Activated CD8-positive, alpha-beta T cell treated with anti-CD3 and anti-CD28 coated beads for 36 hours (primary cell): ENCODE measurements at regions not wholly inside any gene's neighbourhood (a gene's known extent, or its start where the extent isn't known, plus 50 kb on each side); places are given as distances from the start of the nearest gene placed in this dataset.

Source experiments
- ATAC-seq: fragments of 200-7000 bp; cut with Tn5 transposase; one replicate; pipeline ENCODE4 v1.10.0; 2021; ENCODE audit warnings: mild to moderate bottlenecking, moderate library complexity
- CTCF ChIA-PET: fragments of 350-600 bp; sonication (Branson Sonifier 250); formaldehyde crosslinking; loops from one replicate; lab custom pipeline; 2021; ENCODE audit warnings: antibody characterized with exemption; lab: Charles Lee
- POLR2A ChIA-PET: fragments of 350-600 bp; sonication (Branson Sonifier 250); formaldehyde crosslinking; loops from one replicate; lab custom pipeline; 2021; ENCODE audit warnings: antibody characterized with exemption; lab: Charles Lee
- DNase-seq: peaks from one replicate; pipeline ENCODE4 v3.0.0-alpha.2; 2020
- H3K27ac Mint-ChIP-seq: one replicate; pipeline ENCODE4 v1.8.0; 2021; ENCODE audit warnings: mild to moderate bottlenecking, mixed read lengths
- H3K27me3 Mint-ChIP-seq: one replicate; pipeline ENCODE4 v1.8.0; 2021; ENCODE audit warnings: mixed read lengths
- H3K36me3 Mint-ChIP-seq: one replicate; pipeline ENCODE4 v1.8.0; 2021; ENCODE audit warnings: low read depth, mixed read lengths
- H3K4me1 Mint-ChIP-seq: one replicate; pipeline ENCODE4 v1.8.0; 2021; ENCODE audit warnings: low read depth, mixed read lengths
- H3K4me3 Mint-ChIP-seq: one replicate; pipeline ENCODE4 v1.8.0; 2021; ENCODE audit warnings: mild to moderate bottlenecking, moderate library complexity, mixed read lengths
- H3K9me3 Mint-ChIP-seq: one replicate; pipeline ENCODE4 v1.8.0; 2021; ENCODE audit warnings: mixed read lengths
- CTCF ChIP-seq: fragments of 200-600 bp; IDR thresholded peaks from one replicate; pipeline ENCODE4 v1.8.0; 2022; ENCODE audit warnings: antibody characterized with exemption, mild to moderate bottlenecking
- intact Hi-C: fragments of 100-400 bp; cut with micrococcal nuclease; formaldehyde crosslinking; loops from one replicate; pipeline ENCODE4 v1.10.0; 2022

DNA sequence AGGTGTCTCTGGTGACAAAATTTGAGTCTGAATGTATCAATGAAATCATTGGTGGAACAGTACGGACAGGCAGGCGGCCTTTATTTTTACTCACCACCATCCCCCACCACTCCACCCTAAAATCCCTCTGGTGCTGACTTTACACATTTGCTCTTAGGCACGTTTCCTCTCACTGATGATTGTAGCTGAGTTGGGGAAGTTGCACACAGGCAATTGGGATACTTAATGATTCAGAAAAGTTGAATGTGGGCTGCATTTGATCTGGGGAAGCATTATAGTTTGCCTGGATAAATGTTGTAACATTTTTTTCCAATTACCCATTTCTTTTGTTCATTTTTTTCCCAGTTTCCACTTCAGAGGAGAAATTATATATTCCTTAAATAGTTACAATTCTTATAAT is 658.4 kb downstream of the TLR4 start:
- Mint-ChIP-seq H3K36me3 (no peaks in the 10 kb centered on the region), H3K27me3 (no peaks in the 10 kb centered on the region)

GRCh38 chr9:118364266-118365106 is 660.3 kb downstream of the TLR4 start:
- no peaks in the 10 kb centered on the region for H3K4me1 Mint-ChIP-seq
- no peaks in the 10 kb centered on the region for H3K36me3 Mint-ChIP-seq
- POLR2A ChIA-PET: no interaction called here
- CTCF ChIA-PET: no interaction called here
- DNase-seq (no peak), ATAC-seq (no peak)
- H3K27me3 Mint-ChIP-seq: no peaks in the 10 kb centered on the region
- intact Hi-C loops: no loop called here
- no peak for TF ChIP-seq CTCF
- no peak overlapping the region for H3K4me3 Mint-ChIP-seq
- peaks cover 12% of the 10 kb centered on the region for H3K9me3 Mint-ChIP-seq
- H3K27ac Mint-ChIP-seq: no peak overlapping the region

More for the DNA sequence above, 658.4 kb downstream of the TLR4 start:
- intact Hi-C loops: no loop called here
- ChIA-PET POLR2A (no interaction called here), CTCF (no interaction called here)
- DNase-seq (no peak), ATAC-seq (no peak)
- Mint-ChIP-seq H3K4me3 (no peak overlapping the region), H3K9me3 (peaks cover 12% of the 10 kb centered on the region), H3K4me1 (no peaks in the 10 kb centered on the region), H3K27ac (no peak overlapping the region)
- no peak for TF ChIP-seq CTCF

DNA sequence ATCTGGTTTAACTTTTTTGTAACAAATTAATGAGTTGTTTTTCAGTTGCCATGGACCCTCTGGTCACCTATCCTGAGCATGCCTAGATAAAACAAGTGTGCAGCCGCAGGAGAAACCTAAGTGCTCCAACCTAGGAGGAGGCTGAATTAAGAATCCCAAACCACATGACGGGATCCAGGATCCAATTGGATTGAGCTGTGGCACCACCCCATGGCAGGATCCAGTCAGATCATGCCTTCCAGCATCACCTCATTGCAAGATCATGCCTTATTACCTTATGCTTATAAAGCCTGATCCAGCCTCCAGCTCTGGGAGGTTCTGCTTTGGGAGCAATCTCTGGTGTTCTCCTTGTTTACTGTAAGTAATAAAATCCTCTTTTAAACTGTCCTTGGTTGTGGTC is 662.0 kb downstream of the TLR4 start:
- Mint-ChIP-seq H3K36me3 (no peaks in the 10 kb centered on the region), H3K27me3 (no peaks in the 10 kb centered on the region), H3K9me3 (peaks cover 12% of the 10 kb centered on the region), H3K4me1 (no peaks in the 10 kb centered on the region), H3K27ac (no peak overlapping the region), H3K4me3 (no peak overlapping the region)
- no peak for DNase-seq
- no peak for ATAC-seq
- intact Hi-C loops: no loop called here
- ChIA-PET POLR2A (no interaction called here), CTCF (no interaction called here)
- TF ChIP-seq CTCF: no peak

DNA sequence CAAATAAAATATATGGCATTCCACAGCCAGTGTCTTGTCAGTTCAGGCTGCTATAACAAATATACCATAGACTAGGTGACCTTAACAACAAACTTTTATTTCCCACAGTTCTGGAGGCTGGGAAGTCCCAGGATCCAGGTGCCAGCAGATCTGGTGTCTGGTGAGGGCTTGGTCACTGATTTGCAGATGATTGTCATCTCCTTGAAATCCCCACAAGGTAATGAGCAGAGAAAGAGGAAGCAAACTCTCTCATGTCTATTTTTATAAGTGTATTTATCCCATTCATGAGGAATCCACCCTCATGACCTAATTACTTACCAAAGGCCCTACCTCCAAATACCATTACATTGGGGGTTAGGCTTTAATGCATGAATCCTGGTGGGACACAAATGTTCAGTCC is 663.2 kb downstream of the TLR4 start:
- no peak overlapping the region for H3K4me3 Mint-ChIP-seq
- peaks cover 10% of the 10 kb centered on the region for H3K9me3 Mint-ChIP-seq
- POLR2A ChIA-PET: no interaction called here
- intact Hi-C loops: no loop called here
- no peak for TF ChIP-seq CTCF
- CTCF ChIA-PET: no interaction called here
- no peaks in the 10 kb centered on the region for H3K4me1 Mint-ChIP-seq
- no peak overlapping the region for H3K27ac Mint-ChIP-seq
- no peak for ATAC-seq
- no peaks in the 10 kb centered on the region for H3K27me3 Mint-ChIP-seq
- DNase-seq: no peak
- H3K36me3 Mint-ChIP-seq: no peaks in the 10 kb centered on the region

DNA sequence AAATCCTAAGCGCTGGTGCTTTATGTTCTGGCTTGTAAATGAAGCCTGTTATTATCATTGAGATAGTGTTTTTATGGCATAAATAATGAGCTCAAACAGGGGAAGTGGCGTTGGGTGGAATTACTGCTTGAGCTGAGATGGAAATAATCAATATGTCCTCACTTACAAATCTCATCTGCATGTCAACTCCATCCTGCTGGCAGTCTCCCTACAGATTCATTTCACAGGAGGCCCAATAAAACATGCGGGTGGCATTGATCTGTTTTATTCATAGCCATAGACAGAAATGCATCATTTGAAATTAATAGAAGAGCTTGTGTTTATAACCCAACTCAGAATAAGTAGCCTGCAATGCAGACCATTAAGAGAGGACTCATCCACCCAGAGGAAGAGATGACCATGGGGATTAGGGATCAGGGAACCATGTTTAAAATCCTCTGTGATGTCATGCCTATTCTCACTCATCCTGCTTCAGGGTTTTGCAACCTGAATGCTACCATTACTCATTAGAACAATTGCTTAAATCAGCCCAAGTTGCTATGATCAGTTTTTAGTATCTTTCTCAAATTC is 680.4 kb downstream of the TLR4 start:
- intact Hi-C loops: no loop called here
- Mint-ChIP-seq H3K36me3 (no peaks in the 10 kb centered on the region), H3K27me3 (no peaks in the 10 kb centered on the region), H3K4me1 (no peaks in the 10 kb centered on the region), H3K27ac (no peak overlapping the region), H3K4me3 (no peak overlapping the region), H3K9me3 (peaks cover 7% of the 10 kb centered on the region)
- ATAC-seq (no peak), DNase-seq (no peak)
- POLR2A ChIA-PET: no interaction called here
- no peak for TF ChIP-seq CTCF
- CTCF ChIA-PET: no interaction called here
